Endothelial cell (in vitro differentiated cells): ENCODE measurements at regions not wholly inside any gene's neighbourhood (a gene's known extent, or its start where the extent isn't known, plus 50 kb on each side); places are given as distances from the start of the nearest gene placed in this dataset.

Source experiments
- DNase-seq: peaks from one replicate; pipeline ENCODE4 v3.0.0; 2021; ENCODE audit warnings: low spot score
- H3K27ac Mint-ChIP-seq: one replicate; pipeline ENCODE4 v1.8.0; 2021; ENCODE audit warnings: mixed read lengths, inconsistent platforms; ENCODE audit not compliant: unreplicated experiment
- H3K27me3 Mint-ChIP-seq: one replicate; pipeline ENCODE4 v1.8.0; 2021; ENCODE audit warnings: mild to moderate bottlenecking, moderate library complexity, mixed read lengths, inconsistent platforms; ENCODE audit not compliant: unreplicated experiment
- H3K36me3 Mint-ChIP-seq: one replicate; pipeline ENCODE4 v1.8.0; 2021; ENCODE audit warnings: mild to moderate bottlenecking, low read depth, mixed read lengths, inconsistent platforms; ENCODE audit not compliant: unreplicated experiment
- H3K4me1 Mint-ChIP-seq: one replicate; pipeline ENCODE4 v1.8.0; 2021; ENCODE audit warnings: mild to moderate bottlenecking, mixed read lengths, inconsistent platforms; ENCODE audit not compliant: unreplicated experiment
- H3K4me3 Mint-ChIP-seq: one replicate; pipeline ENCODE4 v1.8.0; 2021; ENCODE audit warnings: mild to moderate bottlenecking, mixed read lengths, inconsistent platforms; ENCODE audit not compliant: unreplicated experiment
- H3K9me3 Mint-ChIP-seq: one replicate; pipeline ENCODE4 v1.8.0; 2021; ENCODE audit warnings: mixed read lengths, inconsistent platforms; ENCODE audit not compliant: unreplicated experiment
- TF ChIP-seq, protein P1 (sequence below): fragments of 200-600 bp; sonication (generic); IDR thresholded peaks from one replicate; pipeline ENCODE4 v1.5.0; 2021; ENCODE audit warnings: antibody characterized with exemption; ENCODE audit not compliant: unreplicated experiment

- no peak for DNase-seq
- H3K27ac Mint-ChIP-seq = no peak overlapping the region
- peaks cover 32% of the 10 kb centered on the region for H3K4me1 Mint-ChIP-seq
- no peaks in the 10 kb centered on the region for H3K9me3 Mint-ChIP-seq
- TF ChIP-seq, protein P1, sequence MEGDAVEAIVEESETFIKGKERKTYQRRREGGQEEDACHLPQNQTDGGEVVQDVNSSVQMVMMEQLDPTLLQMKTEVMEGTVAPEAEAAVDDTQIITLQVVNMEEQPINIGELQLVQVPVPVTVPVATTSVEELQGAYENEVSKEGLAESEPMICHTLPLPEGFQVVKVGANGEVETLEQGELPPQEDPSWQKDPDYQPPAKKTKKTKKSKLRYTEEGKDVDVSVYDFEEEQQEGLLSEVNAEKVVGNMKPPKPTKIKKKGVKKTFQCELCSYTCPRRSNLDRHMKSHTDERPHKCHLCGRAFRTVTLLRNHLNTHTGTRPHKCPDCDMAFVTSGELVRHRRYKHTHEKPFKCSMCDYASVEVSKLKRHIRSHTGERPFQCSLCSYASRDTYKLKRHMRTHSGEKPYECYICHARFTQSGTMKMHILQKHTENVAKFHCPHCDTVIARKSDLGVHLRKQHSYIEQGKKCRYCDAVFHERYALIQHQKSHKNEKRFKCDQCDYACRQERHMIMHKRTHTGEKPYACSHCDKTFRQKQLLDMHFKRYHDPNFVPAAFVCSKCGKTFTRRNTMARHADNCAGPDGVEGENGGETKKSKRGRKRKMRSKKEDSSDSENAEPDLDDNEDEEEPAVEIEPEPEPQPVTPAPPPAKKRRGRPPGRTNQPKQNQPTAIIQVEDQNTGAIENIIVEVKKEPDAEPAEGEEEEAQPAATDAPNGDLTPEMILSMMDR = no peak
- no peak overlapping the region for H3K4me3 Mint-ChIP-seq
- no peaks in the 10 kb centered on the region for H3K27me3 Mint-ChIP-seq
- no peaks in the 10 kb centered on the region for H3K36me3 Mint-ChIP-seq
Observed at GRCh38 chr17:55661256-55661758, 61.4 kb downstream of the TMEM100 start.

DNA sequence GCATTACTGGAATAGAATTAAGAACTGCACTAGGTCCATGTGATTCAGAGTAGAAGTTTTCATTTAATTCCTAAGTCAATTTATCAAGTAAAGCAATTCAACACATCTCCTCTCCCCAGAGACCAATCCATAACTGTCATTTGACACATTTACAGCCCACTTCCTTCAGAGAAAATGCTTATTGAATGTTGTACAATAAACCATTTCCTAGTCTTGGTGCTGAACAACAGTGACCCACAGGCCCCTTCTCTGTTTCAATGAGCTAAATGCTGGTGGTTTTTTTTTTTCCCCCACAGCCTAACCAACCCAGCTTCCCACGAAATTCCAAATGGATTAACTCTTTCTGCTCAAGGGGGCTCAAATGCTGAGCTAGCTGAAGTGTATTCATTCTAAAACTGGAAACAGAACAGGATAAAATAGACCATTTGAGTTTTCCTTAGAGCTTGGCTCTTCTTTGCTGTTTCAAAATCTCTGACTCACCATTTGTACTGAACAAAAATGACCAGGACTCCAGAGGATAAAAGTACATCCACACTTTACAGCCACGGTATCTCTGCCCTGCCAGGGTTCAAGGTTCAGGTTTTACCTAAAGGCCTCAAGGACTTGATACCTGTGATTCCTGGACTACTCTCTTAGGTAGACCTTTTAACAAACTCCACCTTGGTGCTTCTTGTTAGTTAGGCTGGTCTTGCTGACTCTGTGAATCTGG lies 62.3 kb downstream of the TMEM100 start:
- H3K27ac Mint-ChIP-seq = no peak overlapping the region
- H3K36me3 Mint-ChIP-seq = no peaks in the 10 kb centered on the region
- no peaks in the 10 kb centered on the region for H3K9me3 Mint-ChIP-seq
- H3K27me3 Mint-ChIP-seq = no peaks in the 10 kb centered on the region
- H3K4me1 Mint-ChIP-seq = peaks cover 32% of the 10 kb centered on the region
- TF ChIP-seq, protein P1 = no peak
- no peak overlapping the region for H3K4me3 Mint-ChIP-seq
- DNase-seq = no peak

- no peak overlapping the region for H3K27ac Mint-ChIP-seq
- TF ChIP-seq, protein P1 = no peak
- H3K27me3 Mint-ChIP-seq = no peaks in the 10 kb centered on the region
- no peak overlapping the region for H3K4me3 Mint-ChIP-seq
- no peak for DNase-seq
- H3K4me1 Mint-ChIP-seq = peaks cover 34% of the 10 kb centered on the region
- no peaks in the 10 kb centered on the region for H3K9me3 Mint-ChIP-seq
- H3K36me3 Mint-ChIP-seq = no peaks in the 10 kb centered on the region
Observed at GRCh38 chr17:55659661-55660060, 63.0 kb downstream of the TMEM100 start.

DNA sequence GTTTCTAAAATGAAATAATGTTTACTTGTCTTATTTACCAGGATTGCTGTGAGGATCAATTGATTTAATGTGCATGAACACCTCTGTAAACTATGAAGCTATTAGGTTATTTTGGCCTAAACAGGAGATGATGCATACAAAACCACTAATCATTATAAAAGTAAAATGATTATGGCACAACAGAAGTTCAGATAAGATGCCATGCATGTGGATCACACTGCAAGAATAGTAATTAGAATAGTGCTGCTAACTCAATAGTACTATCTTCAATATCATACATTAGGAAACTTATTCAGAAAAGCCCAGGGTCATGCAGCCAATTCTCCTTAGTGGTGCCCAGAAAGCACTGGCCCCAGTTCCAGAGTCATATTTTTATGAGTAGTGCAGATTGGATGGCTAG lies 66.9 kb downstream of the TMEM100 start:
- Mint-ChIP-seq H3K9me3 (no peaks in the 10 kb centered on the region), H3K27ac (no peak overlapping the region), H3K4me3 (no peak overlapping the region), H3K4me1 (peaks cover 14% of the 10 kb centered on the region), H3K36me3 (no peaks in the 10 kb centered on the region), H3K27me3 (no peaks in the 10 kb centered on the region)
- no peak for DNase-seq
- TF ChIP-seq, protein P1 = no peak

- no peak for DNase-seq
- H3K4me3 Mint-ChIP-seq = no peak overlapping the region
- peaks cover 4% of the 10 kb centered on the region for H3K4me1 Mint-ChIP-seq
- TF ChIP-seq, protein P1 = no peak
- H3K36me3 Mint-ChIP-seq = no peaks in the 10 kb centered on the region
- no peaks in the 10 kb centered on the region for H3K9me3 Mint-ChIP-seq
- H3K27me3 Mint-ChIP-seq = no peaks in the 10 kb centered on the region
- H3K27ac Mint-ChIP-seq = no peak overlapping the region
Observed at GRCh38 chr17:55654821-55655220, 67.8 kb downstream of the TMEM100 start.
